ENCODE measurements at regions not wholly inside any gene's neighbourhood (a gene's known extent, or its start where the extent isn't known, plus 50 kb on each side); places are given as distances from the start of the nearest gene placed in this dataset.

DNA sequence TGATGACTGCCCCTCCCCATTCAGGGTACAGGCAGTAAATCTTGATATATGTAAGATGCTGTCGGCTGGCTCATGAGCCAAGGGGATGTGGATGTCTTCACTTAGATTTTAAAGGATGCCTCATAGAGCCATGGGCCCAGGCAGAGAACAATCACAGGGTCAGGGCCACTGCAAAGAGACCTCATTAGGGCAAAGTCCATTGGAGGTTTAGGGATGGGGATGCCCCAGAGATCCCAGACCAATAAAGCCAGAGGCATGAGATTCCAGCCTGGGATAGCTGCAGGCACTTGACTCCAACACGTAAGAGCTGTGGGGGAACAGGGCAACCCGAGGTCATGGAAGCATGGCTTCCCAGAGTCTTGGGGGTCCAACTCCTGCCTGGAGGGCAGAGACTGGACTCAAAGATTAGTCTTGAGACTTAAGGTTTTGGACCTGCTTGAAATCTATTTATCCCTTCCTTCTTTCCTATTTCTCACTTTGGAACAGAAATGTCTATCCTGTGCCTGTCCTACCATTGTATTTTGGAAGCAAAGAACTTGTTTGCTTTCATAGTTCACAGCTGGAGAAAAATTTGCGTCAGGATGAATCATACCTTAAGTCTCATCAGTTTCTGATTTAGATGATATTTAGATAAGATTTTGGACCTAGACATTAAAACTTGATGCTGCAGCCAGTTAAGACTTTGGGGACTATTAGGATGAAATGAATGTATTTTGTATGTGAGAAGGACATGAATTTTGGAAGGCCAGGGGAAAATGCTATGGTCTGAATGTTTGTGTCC, 101.3 kb upstream of the ADRA1B start:
- no peak overlapping the region for H3K27ac ChIP-seq
- no peaks in the 10 kb centered on the region for H3K9me3 ChIP-seq
- no peaks in the 10 kb centered on the region for H3K36me3 ChIP-seq
- no peaks in the 10 kb centered on the region for H3K4me1 ChIP-seq (ENCODE audit: control insufficient read depth in 1 of 2, insufficient read depth in 1 of 2, low read depth in 1 of 2, low read length in 1 of 2)
- no peaks in the 10 kb centered on the region for H3K27me3 ChIP-seq
- H3K4me3 ChIP-seq (ENCODE audit: low read depth in 1 of 2, low read length in 1 of 2) = no peak overlapping the region
- TF ChIP-seq, protein P1, sequence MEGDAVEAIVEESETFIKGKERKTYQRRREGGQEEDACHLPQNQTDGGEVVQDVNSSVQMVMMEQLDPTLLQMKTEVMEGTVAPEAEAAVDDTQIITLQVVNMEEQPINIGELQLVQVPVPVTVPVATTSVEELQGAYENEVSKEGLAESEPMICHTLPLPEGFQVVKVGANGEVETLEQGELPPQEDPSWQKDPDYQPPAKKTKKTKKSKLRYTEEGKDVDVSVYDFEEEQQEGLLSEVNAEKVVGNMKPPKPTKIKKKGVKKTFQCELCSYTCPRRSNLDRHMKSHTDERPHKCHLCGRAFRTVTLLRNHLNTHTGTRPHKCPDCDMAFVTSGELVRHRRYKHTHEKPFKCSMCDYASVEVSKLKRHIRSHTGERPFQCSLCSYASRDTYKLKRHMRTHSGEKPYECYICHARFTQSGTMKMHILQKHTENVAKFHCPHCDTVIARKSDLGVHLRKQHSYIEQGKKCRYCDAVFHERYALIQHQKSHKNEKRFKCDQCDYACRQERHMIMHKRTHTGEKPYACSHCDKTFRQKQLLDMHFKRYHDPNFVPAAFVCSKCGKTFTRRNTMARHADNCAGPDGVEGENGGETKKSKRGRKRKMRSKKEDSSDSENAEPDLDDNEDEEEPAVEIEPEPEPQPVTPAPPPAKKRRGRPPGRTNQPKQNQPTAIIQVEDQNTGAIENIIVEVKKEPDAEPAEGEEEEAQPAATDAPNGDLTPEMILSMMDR (IDR thresholded peaks at IDR 0.05) = no peak

DNA sequence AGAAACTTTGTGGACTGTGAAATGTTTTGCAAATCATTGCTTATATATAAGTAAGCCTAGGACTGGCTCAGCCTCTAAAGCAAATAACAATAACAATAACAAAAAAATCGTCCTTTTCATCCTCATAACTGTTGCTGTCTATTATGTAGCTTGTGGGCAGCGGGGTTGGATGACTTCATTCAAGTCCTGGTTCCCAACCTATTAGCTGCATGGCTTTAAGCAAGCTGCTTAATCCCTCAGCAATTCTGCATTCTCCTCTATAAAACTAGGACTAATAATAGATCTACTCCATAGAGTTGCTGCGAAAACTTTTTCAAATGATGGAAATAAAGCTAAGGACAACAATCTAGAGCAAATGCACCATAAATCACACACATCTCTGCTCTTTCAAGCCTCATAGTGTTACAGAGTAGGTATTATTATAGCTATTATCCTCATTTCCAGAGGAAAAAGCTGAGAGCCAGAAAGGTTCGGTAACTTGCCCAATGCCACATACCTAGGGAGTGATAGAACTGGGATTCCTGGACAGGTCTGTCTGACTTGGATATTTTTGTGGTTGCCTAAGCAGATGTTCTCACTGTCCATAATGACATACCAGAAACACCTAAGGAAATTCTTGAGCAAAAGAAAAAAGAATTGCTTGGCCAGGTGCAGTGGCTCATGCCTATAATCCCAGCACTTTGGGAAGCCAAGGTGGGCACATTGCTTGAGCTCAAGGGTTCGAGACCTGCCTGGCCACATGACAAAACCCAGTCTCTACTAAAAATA, 98.8 kb upstream of the ADRA1B start:
- Histone ChIP-seq H3K4me3 (ENCODE audit: low read depth in 1 of 2, low read length in 1 of 2) (no peak overlapping the region), H3K27ac (no peak overlapping the region)

DNA sequence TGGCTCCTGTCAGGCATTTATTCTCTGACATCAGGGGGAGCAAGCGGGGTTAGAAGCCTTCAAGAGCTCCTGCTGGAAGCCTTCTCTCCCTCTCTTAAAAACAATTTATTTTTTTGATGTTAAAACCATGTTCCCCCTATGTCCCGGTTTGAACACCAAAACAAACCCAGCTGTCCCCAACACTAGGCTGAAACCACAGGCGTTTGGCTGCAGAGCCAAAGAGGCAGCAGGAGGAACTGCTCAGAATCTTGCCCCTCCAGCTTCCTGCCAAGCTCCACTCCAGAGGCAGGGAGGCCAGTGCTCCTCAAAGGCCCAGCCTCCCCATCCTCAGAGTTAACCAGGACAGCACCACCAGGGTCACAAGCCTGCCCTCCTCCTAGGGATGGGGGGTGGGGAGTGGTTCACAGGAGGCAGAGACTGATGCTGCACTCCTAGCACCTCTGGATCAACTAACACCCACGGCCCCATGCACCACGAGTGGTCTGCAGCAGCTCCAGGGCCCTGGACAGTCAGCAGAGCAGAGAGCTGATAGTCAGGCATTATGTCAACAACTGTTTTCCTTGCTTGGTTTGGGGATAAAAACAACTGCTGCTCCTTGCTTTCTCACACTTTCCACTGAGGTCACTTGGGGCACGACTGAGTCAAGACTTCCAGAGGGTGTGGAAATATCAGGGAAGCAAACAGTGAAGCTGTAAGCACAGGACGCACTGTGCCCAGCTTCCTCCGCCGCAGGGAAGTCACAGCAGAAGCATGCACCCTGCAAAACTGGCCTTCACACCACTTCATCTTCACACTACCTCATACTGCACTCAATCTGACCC, 96.5 kb upstream of the ADRA1B start:
- Histone ChIP-seq H3K36me3 (no peaks in the 10 kb centered on the region), H3K9me3 (no peaks in the 10 kb centered on the region), H3K4me3 (ENCODE audit: low read depth in 1 of 2, low read length in 1 of 2) (no peak overlapping the region), H3K4me1 (ENCODE audit: control insufficient read depth in 1 of 2, insufficient read depth in 1 of 2, low read depth in 1 of 2, low read length in 1 of 2) (no peaks in the 10 kb centered on the region), H3K27ac (no peak overlapping the region), H3K27me3 (peaks cover 3% of the 10 kb centered on the region)
- TF ChIP-seq, protein P1 (IDR thresholded peaks at IDR 0.05) = no peak

More for the DNA sequence above, 98.8 kb upstream of the ADRA1B start:
- H3K36me3 ChIP-seq = no peaks in the 10 kb centered on the region
- no peaks in the 10 kb centered on the region for H3K4me1 ChIP-seq (ENCODE audit: control insufficient read depth in 1 of 2, insufficient read depth in 1 of 2, low read depth in 1 of 2, low read length in 1 of 2)
- H3K27me3 ChIP-seq = no peaks in the 10 kb centered on the region
- TF ChIP-seq, protein P1 (IDR thresholded peaks at IDR 0.05) = no peak
- H3K9me3 ChIP-seq = no peaks in the 10 kb centered on the region

DNA sequence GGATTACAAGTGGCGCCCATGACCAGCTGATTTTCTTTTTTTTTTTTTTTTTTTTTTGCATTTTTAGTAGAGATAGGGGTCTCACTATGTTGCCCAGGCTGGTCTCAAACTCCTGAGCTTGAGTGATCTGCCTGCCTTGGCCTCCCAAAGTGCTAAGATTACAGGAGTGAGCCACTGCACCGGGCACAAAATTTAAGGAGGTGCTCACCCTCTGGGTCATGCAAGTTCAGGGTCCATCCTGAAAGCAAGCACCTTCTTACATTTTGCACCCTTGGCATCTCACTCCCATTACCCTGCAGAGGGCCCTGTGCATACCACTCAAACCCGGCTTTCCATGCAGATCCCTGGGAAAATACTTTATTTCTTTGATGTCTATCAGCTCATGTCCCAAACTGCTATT, 95.6 kb upstream of the ADRA1B start:
- H3K27me3 ChIP-seq = peaks cover 3% of the 10 kb centered on the region
- TF ChIP-seq, protein P1 (IDR thresholded peaks at IDR 0.05) = no peak

DNA sequence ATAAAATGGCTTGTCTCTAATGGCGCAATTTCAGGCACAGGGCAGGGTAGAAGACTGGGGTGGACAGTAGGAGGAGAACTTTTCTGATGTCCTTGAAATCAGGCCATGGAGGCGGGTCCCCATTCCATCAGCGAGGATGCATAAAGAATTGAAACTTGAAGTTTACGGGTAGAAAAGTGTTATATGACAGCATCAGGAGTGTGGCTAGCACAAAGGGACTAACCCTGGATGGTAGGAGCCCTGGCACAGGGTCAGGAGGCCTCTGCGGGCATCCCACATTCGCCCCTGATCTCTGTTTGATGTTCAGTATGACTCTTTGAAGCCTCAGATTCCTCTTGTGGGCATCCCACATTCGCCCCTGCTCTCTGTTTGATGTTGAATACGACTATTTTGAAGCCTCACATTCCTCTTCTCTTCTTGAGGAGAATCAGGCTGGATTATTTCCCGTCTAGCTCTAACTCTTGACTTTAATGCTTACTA, 94.8 kb upstream of the ADRA1B start:
- Histone ChIP-seq H3K4me3 (ENCODE audit: low read depth in 1 of 2, low read length in 1 of 2) (no peak overlapping the region), H3K9me3 (no peaks in the 10 kb centered on the region), H3K36me3 (no peaks in the 10 kb centered on the region), H3K4me1 (ENCODE audit: control insufficient read depth in 1 of 2, insufficient read depth in 1 of 2, low read depth in 1 of 2, low read length in 1 of 2) (no peaks in the 10 kb centered on the region), H3K27me3 (peaks cover 3% of the 10 kb centered on the region), H3K27ac (no peak overlapping the region)
- TF ChIP-seq, protein P1 (IDR thresholded peaks at IDR 0.05) = no peak

More for the DNA sequence above, 95.6 kb upstream of the ADRA1B start:
- Histone ChIP-seq H3K9me3 (no peaks in the 10 kb centered on the region), H3K4me3 (ENCODE audit: low read depth in 1 of 2, low read length in 1 of 2) (no peak overlapping the region), H3K4me1 (ENCODE audit: control insufficient read depth in 1 of 2, insufficient read depth in 1 of 2, low read depth in 1 of 2, low read length in 1 of 2) (no peaks in the 10 kb centered on the region), H3K27ac (no peak overlapping the region), H3K36me3 (no peaks in the 10 kb centered on the region)
